ENCODE measurements at regions not wholly inside any gene's neighbourhood (a gene's known extent, or its start where the extent isn't known, plus 50 kb on each side); places are given as distances from the start of the nearest gene placed in this dataset.
A peak's percentile ranks its signal among the peaks of the same experiment; 100 is the strongest.

DNA sequence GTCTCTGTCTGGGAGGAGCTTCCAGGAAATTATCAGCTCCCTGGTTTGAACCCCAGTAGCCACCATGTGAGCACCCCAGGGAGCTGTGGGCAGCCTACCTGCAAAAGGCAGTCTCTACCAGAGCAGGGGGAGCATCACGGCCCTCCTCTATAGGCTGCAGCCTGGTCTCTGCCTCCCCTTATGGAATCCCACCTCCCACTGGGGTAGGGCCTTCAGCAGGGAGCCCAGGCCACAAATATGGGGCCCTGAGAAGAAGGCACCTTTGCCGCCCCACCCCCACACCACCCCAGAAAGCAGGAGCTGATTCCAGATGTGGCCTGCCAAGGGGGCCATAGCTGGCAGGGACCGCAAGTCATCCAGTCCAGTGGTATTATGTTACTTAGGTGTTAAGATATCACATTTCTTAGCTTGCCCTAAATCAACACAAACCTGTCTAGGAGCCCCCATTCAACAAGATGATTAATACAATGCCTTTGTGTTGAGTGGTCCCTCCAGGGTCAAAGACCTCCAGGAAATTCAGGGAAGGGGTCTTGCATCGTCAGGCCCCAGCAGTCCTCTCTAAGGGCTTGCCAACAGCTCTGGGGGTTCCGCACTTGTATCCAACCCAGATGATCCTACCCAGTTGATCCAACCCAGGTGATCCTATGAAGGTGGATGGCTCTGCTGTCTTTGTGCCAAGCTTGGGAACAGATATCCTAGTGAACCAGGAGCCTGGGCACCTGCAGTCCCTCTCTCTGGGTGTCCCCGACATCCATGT, 114.9 kb downstream of the OAT start:
- peaks cover 10% of the 10 kb centered on the region for H3K4me1 Mint-ChIP-seq
- no peak for DNase-seq
- H3K4me3 Mint-ChIP-seq = no peak overlapping the region
- peaks cover 32% of the 10 kb centered on the region for H3K9me3 Mint-ChIP-seq
- H3K36me3 Mint-ChIP-seq (ENCODE audit: low read depth) = peaks cover 11% of the 10 kb centered on the region
- peak overlapping the region; percentile 75 for H3K27ac Mint-ChIP-seq
- peaks cover 18% of the 10 kb centered on the region for H3K27me3 Mint-ChIP-seq (ENCODE audit: low read depth, poor library complexity)
- no peak for TF ChIP-seq CTCF (IDR thresholded peaks at IDR 0.05)

DNA sequence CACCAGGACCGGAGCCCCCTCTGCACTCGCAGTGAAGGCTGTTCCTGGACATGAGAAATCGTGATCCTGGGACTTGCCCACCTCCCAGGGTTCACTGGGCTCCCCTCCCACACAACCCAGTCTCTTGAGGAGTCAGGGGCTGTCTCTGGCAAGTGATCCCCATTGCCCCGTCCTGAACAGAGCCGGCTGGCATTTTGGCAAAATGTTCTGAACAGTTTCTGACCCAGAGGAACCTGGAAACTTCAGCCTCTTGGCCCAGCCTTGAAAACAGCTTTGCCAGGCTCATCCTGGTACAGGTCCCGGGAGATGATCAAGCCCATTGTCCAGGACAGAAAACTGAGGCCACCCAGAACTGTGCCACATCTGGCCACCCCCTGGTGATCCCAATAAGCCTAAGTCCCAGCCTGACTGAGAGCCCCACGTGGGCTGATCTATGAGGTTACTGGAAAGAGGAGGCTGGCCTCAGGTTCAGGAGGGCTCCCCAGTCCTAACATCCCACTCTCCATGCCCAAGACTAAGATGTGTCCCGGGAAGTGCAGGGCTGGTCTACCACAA, 115.7 kb downstream of the OAT start:
- Mint-ChIP-seq H3K9me3 (peaks cover 32% of the 10 kb centered on the region), H3K27me3 (ENCODE audit: low read depth, poor library complexity) (peaks cover 18% of the 10 kb centered on the region)

DNA sequence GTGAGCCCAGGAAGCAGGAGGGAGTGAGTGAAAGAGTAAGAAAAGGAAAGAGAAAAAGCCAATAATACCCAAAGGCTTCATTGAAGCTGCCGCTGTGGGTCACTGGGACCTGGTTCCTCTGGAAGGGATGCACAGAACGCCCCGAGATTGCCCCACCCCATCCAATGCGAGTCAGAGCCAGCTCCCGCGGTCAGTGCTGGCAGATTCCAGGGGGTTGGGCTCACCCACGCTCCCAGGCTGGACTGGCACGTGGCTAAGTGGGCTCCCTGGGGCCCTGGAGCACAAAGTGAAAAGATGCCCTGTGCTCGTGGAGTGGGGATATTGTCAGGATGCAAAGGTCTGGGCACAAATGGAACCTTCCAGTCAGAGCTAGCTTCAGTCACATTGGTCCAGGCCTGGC, 117.0 kb downstream of the OAT start:
- TF ChIP-seq CTCF (IDR thresholded peaks at IDR 0.05) = no peak
- peaks cover 32% of the 10 kb centered on the region for H3K9me3 Mint-ChIP-seq

More for the DNA sequence above, 115.7 kb downstream of the OAT start:
- Mint-ChIP-seq H3K4me1 (peaks cover 10% of the 10 kb centered on the region), H3K4me3 (no peak overlapping the region), H3K27ac (no peak overlapping the region), H3K36me3 (ENCODE audit: low read depth) (peaks cover 11% of the 10 kb centered on the region)
- TF ChIP-seq CTCF (IDR thresholded peaks at IDR 0.05) = no peak
- no peak for DNase-seq

GRCh38 chr10:124300735-124301134, 118.0 kb downstream of the OAT start:
- Mint-ChIP-seq H3K27me3 (ENCODE audit: low read depth, poor library complexity) (peaks cover 18% of the 10 kb centered on the region), H3K36me3 (ENCODE audit: low read depth) (peaks cover 11% of the 10 kb centered on the region), H3K4me3 (no peak overlapping the region), H3K9me3 (peaks cover 32% of the 10 kb centered on the region), H3K4me1 (peaks cover 20% of the 10 kb centered on the region), H3K27ac (no peak overlapping the region)
- DNase-seq = no peak
- no peak for TF ChIP-seq CTCF (IDR thresholded peaks at IDR 0.05)

More for the DNA sequence above, 117.0 kb downstream of the OAT start:
- peaks cover 11% of the 10 kb centered on the region for H3K36me3 Mint-ChIP-seq (ENCODE audit: low read depth)
- H3K4me3 Mint-ChIP-seq = peak overlapping the region; percentile 42
- H3K27me3 Mint-ChIP-seq (ENCODE audit: low read depth, poor library complexity) = peaks cover 18% of the 10 kb centered on the region
- no peak for DNase-seq
- no peak overlapping the region for H3K27ac Mint-ChIP-seq
- H3K4me1 Mint-ChIP-seq = peaks cover 18% of the 10 kb centered on the region

GRCh38 chr10:124300224-124300623, 118.5 kb downstream of the OAT start:
- DNase-seq = no peak
- peaks cover 26% of the 10 kb centered on the region for H3K4me1 Mint-ChIP-seq
- peaks cover 11% of the 10 kb centered on the region for H3K36me3 Mint-ChIP-seq (ENCODE audit: low read depth)
- no peak overlapping the region for H3K27ac Mint-ChIP-seq
- H3K4me3 Mint-ChIP-seq = no peak overlapping the region
- H3K27me3 Mint-ChIP-seq (ENCODE audit: low read depth, poor library complexity) = peaks cover 18% of the 10 kb centered on the region
- peaks cover 32% of the 10 kb centered on the region for H3K9me3 Mint-ChIP-seq
- no peak for TF ChIP-seq CTCF (IDR thresholded peaks at IDR 0.05)

DNA sequence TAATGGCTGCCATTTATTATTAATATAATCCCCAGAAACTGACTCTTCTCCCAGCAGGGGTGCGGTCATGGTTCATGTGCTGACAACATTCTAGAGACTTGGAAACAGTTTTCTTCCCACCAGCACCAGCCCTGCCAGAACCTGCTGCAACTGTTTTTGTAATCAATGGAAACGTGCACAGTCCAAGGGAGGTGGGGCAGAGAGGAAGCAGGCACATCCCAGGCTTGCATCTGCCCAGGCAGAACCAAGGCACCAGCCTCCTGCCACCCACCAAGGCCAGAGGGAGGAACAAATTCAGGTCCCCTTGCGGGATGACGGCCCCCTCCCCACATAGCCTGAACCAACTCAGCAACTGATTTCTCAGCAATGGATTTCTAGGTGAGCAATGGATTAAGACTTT, 119.0 kb downstream of the OAT start:
- no peak for DNase-seq
- H3K36me3 Mint-ChIP-seq (ENCODE audit: low read depth) = peaks cover 11% of the 10 kb centered on the region
- no peak overlapping the region for H3K27ac Mint-ChIP-seq
- H3K4me1 Mint-ChIP-seq = peaks cover 31% of the 10 kb centered on the region
- peaks cover 18% of the 10 kb centered on the region for H3K27me3 Mint-ChIP-seq (ENCODE audit: low read depth, poor library complexity)
- TF ChIP-seq CTCF (IDR thresholded peaks at IDR 0.05) = no peak
- H3K4me3 Mint-ChIP-seq = no peak overlapping the region
- H3K9me3 Mint-ChIP-seq = peaks cover 32% of the 10 kb centered on the region
